Stimulated activated effector memory CD8-positive, alpha-beta T cell treated with anti-CD3 and anti-CD28 coated beads, Interleukin-12 subunit alpha, Interleukin-12 subunit beta, amount 100 ng/mL, for 72 hours (primary cell): ENCODE measurements at regions not wholly inside any gene's neighbourhood (a gene's known extent, or its start where the extent isn't known, plus 50 kb on each side); places are given as distances from the start of the nearest gene placed in this dataset.
A peak's percentile ranks its signal among the peaks of the same experiment; 100 is the strongest.

Experiments used
- ATAC-seq: fragments of 150-1000 bp; cut with Tn5 transposase; 2 replicates; pipeline ENCODE4 v1.10.0; 2021
- DNase-seq, 2 donors: peaks; one replicate each; pipeline ENCODE4 v3.0.0; 2021 to 2022; ENCODE audit warnings: low spot score in 2 of 2
- H3K27ac Mint-ChIP-seq: one replicate; pipeline ENCODE4 v1.8.0; 2022; ENCODE audit warnings: mild to moderate bottlenecking, mixed read lengths
- H3K36me3 Mint-ChIP-seq: one replicate; pipeline ENCODE4 v1.8.0; 2022; ENCODE audit warnings: mild to moderate bottlenecking, mixed read lengths
- H3K4me1 Mint-ChIP-seq: one replicate; pipeline ENCODE4 v1.8.0; 2022; ENCODE audit warnings: mixed read lengths
- H3K4me3 Mint-ChIP-seq: one replicate; pipeline ENCODE4 v1.8.0; 2022; ENCODE audit warnings: mild to moderate bottlenecking, mixed read lengths
- H3K9me3 Mint-ChIP-seq: one replicate; pipeline ENCODE4 v1.8.0; 2022; ENCODE audit warnings: mixed read lengths

- Mint-ChIP-seq H3K27ac (no peak overlapping the region), H3K9me3 (peaks cover 6% of the 10 kb centered on the region), H3K4me3 (no peak overlapping the region), H3K36me3 (no peaks in the 10 kb centered on the region), H3K4me1 (no peaks in the 10 kb centered on the region)
- ATAC-seq = no peak
- DNase-seq = no peak
These were observed 55.2 kb upstream of the CBLN4 start for GRCh38 chr20:56060486-56060885.

- H3K4me1 Mint-ChIP-seq = no peaks in the 10 kb centered on the region
- ATAC-seq = no peak
- DNase-seq = no peak
- no peaks in the 10 kb centered on the region for H3K36me3 Mint-ChIP-seq
- H3K27ac Mint-ChIP-seq = no peak overlapping the region
- H3K4me3 Mint-ChIP-seq = no peak overlapping the region
- peaks cover 5% of the 10 kb centered on the region for H3K9me3 Mint-ChIP-seq
These were observed 63.7 kb upstream of the CBLN4 start for GRCh38 chr20:56069016-56069415.

GRCh38 chr20:56072165-56072564, 66.8 kb upstream of the CBLN4 start:
- no peak for DNase-seq
- ATAC-seq = no peak
- Mint-ChIP-seq H3K4me1 (no peaks in the 10 kb centered on the region), H3K9me3 (peaks cover 3% of the 10 kb centered on the region), H3K4me3 (no peak overlapping the region), H3K27ac (no peak overlapping the region), H3K36me3 (no peaks in the 10 kb centered on the region)

DNA sequence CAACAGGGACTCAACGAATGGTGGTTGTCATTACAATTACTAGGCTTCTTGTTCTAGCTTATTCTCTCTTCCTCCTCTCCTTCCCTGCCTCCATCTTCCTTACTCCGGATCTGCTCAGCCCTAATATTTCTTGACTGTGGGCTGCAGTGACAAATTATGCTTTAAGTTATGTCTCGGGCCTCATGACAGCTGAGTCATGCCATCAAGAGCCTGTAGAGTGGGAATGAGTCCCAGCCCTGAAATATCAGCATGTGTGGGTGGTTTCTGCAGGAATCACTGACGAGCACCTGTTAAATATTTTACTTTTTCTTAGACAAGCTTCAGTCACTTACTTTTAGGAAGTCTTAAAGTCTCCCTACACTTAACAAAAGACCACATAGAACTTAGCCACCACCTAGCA, 83.1 kb upstream of the CBLN4 start:
- Mint-ChIP-seq H3K27ac (no peak overlapping the region), H3K9me3 (peaks cover 12% of the 10 kb centered on the region), H3K36me3 (no peaks in the 10 kb centered on the region), H3K4me1 (no peaks in the 10 kb centered on the region), H3K4me3 (no peak overlapping the region)
- no peak for ATAC-seq
- DNase-seq = no peak

GRCh38 chr20:56091628-56092234, 86.4 kb upstream of the CBLN4 start:
- Mint-ChIP-seq H3K27ac (no peak overlapping the region), H3K4me3 (no peak overlapping the region)
- no peak for DNase-seq

DNA sequence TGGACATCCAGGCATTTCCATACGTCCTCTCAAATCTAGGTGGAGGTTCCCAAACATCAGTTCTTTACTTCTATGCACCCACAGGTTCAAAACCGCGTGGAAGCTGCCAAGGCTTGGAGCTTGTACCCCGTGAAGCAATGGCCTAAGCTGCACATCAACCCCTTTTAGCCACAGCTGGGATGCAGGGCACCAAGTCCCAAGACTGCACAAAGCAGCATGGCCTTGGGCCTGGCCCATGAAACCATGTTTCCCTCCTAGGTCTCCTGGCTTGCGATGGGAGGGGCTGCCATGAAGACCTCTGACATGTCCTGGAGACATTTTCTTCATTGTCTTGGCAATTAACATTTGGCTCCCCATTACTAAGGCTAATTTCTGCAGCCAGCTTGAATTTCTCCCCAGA, 88.9 kb upstream of the CBLN4 start:
- Mint-ChIP-seq H3K4me3 (no peak overlapping the region), H3K27ac (no peak overlapping the region), H3K9me3 (peaks cover 7% of the 10 kb centered on the region), H3K4me1 (no peaks in the 10 kb centered on the region), H3K36me3 (no peaks in the 10 kb centered on the region)
- DNase-seq (no peak), ATAC-seq (no peak)

More at GRCh38 chr20:56091628-56092234, 86.4 kb upstream of the CBLN4 start:
- ATAC-seq = peak; percentile 34
- Mint-ChIP-seq H3K36me3 (no peaks in the 10 kb centered on the region), H3K4me1 (no peaks in the 10 kb centered on the region), H3K9me3 (peaks cover 14% of the 10 kb centered on the region)

DNA sequence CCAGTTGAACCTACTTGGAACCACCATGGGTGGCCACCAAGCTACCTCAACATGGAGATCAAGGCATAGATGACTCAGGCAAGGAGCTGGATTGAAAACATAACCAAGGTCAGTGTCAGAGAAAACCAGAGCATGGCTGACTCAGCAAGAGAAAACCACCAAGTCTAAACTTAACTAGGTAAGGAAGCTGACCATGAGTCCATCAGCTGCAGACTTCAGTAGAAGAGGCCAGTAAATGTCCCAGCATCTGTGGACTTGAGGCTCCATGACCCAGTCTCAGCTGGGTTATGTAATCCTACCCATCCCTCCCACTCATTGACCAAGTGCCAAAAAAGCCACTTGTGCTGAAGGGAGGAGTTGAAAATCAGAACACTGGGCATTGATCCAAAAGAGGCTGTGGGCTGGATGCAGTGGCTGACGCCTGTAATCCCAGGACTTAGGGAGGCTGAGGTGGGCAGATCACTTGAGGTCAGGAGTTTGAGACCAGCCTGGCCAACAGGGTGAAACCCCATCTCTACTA, 93.7 kb upstream of the CBLN4 start:
- peaks cover 14% of the 10 kb centered on the region for H3K9me3 Mint-ChIP-seq
- H3K27ac Mint-ChIP-seq = no peak overlapping the region
- ATAC-seq (no peak), DNase-seq (no peak)
- no peaks in the 10 kb centered on the region for H3K4me1 Mint-ChIP-seq
- no peak overlapping the region for H3K4me3 Mint-ChIP-seq
- H3K36me3 Mint-ChIP-seq = no peaks in the 10 kb centered on the region

- DNase-seq (no peak), ATAC-seq (no peak)
- no peaks in the 10 kb centered on the region for H3K4me1 Mint-ChIP-seq
- H3K27ac Mint-ChIP-seq = no peak overlapping the region
- H3K9me3 Mint-ChIP-seq = no peaks in the 10 kb centered on the region
- H3K4me3 Mint-ChIP-seq = no peak overlapping the region
- H3K36me3 Mint-ChIP-seq = no peaks in the 10 kb centered on the region
These were observed 106.8 kb upstream of the CBLN4 start for GRCh38 chr20:56111961-56112730.

DNA sequence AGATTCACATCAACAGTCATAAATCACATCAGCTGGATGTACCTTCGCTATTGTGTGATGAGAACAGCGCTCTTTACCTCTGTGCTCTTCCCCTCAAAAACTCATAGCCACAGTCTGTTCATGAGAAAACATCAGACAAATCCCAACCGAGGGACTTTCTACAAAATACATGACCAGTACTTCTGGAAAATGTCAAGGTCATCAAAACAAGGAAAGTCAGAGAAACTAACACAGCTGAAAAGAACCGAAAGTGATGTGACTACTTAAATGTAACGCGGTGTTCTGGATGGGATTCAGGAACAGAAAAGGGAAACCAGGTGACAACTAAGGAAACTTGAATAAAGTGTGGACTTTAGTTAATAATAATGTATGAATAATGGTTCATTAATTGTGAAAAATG, 112.0 kb upstream of the CBLN4 start:
- H3K9me3 Mint-ChIP-seq = no peaks in the 10 kb centered on the region
- H3K4me1 Mint-ChIP-seq = no peaks in the 10 kb centered on the region
- DNase-seq (no peak), ATAC-seq (no peak)
- no peak overlapping the region for H3K27ac Mint-ChIP-seq
- no peaks in the 10 kb centered on the region for H3K36me3 Mint-ChIP-seq
- H3K4me3 Mint-ChIP-seq = no peak overlapping the region

- Mint-ChIP-seq H3K9me3 (no peaks in the 10 kb centered on the region), H3K4me1 (no peaks in the 10 kb centered on the region), H3K27ac (no peak overlapping the region), H3K4me3 (no peak overlapping the region), H3K36me3 (no peaks in the 10 kb centered on the region)
- no peak for DNase-seq
- ATAC-seq = no peak
These were observed 116.5 kb upstream of the CBLN4 start for GRCh38 chr20:56121850-56122249.

- DNase-seq (no peak), ATAC-seq (no peak)
- Mint-ChIP-seq H3K27ac (no peak overlapping the region), H3K9me3 (peaks cover 6% of the 10 kb centered on the region), H3K36me3 (no peaks in the 10 kb centered on the region), H3K4me1 (no peaks in the 10 kb centered on the region), H3K4me3 (no peak overlapping the region)
These were observed 104.8 kb upstream of the MC3R start for GRCh38 chr20:56143759-56144158.

- H3K4me1 Mint-ChIP-seq = no peaks in the 10 kb centered on the region
These were observed 96.7 kb upstream of the MC3R start for GRCh38 chr20:56151834-56152233.

GRCh38 chr20:56153926-56154325, 94.6 kb upstream of the MC3R start:
- no peaks in the 10 kb centered on the region for H3K36me3 Mint-ChIP-seq
- no peaks in the 10 kb centered on the region for H3K4me1 Mint-ChIP-seq
- ATAC-seq (no peak), DNase-seq (no peak)
- H3K27ac Mint-ChIP-seq = no peak overlapping the region
- H3K9me3 Mint-ChIP-seq = peaks cover 7% of the 10 kb centered on the region
- no peak overlapping the region for H3K4me3 Mint-ChIP-seq

More at GRCh38 chr20:56151834-56152233, 96.7 kb upstream of the MC3R start:
- Mint-ChIP-seq H3K9me3 (peaks cover 7% of the 10 kb centered on the region), H3K27ac (no peak overlapping the region), H3K36me3 (no peaks in the 10 kb centered on the region), H3K4me3 (no peak overlapping the region)
- no peak for DNase-seq
- ATAC-seq = no peak

DNA sequence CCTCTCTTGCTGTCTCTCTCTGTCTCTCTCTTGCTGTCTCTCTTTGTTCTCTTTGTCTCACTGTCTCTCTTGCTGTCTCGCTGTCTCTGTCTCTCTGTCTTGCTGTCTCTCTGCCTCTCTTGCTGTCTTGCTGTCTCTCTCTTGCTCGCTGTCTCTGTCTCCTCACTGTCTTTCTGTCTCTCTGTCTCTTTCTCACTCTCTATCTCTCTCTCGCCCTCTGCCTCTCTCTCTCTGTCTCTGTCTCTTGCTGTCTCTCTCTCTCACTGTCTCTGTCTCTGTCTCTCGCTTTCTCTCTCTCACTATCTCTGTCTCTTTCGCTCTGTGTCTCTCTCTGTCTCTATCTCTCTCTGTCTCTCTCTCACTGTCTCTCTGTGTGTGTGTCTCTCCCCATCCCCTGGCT, 92.9 kb upstream of the MC3R start:
- H3K36me3 Mint-ChIP-seq = no peaks in the 10 kb centered on the region
- DNase-seq (no peak), ATAC-seq (no peak)
- peaks cover 7% of the 10 kb centered on the region for H3K9me3 Mint-ChIP-seq
- H3K27ac Mint-ChIP-seq = no peak overlapping the region
- no peaks in the 10 kb centered on the region for H3K4me1 Mint-ChIP-seq
- H3K4me3 Mint-ChIP-seq = no peak overlapping the region

GRCh38 chr20:56157530-56158203, 90.9 kb upstream of the MC3R start:
- Mint-ChIP-seq H3K4me3 (no peak overlapping the region), H3K27ac (no peak overlapping the region), H3K36me3 (no peaks in the 10 kb centered on the region), H3K9me3 (peaks cover 5% of the 10 kb centered on the region), H3K4me1 (no peaks in the 10 kb centered on the region)
- ATAC-seq (no peak), DNase-seq (no peak)

DNA sequence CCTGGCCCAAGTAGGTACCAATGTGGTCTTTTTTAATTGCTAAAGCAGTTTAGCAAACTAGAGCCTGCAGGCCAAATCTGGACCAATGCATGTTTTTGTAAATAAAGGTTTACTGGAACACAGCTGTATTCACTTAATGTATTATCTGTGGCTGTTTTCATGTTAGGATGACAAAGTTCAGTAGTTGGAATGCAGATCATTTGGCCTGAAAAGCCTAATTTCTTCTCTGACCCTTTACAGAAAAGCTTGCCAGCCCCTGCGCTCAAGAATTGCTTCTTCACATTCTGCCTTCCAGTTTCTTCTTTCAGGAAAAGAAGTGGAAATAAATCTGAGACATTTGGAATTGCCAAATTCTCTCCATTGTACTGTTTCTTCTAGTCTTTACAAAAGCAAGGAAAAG, 90.0 kb upstream of the MC3R start:
- H3K36me3 Mint-ChIP-seq = no peaks in the 10 kb centered on the region
- H3K27ac Mint-ChIP-seq = no peak overlapping the region
- DNase-seq = no peak
- no peak overlapping the region for H3K4me3 Mint-ChIP-seq
- no peaks in the 10 kb centered on the region for H3K4me1 Mint-ChIP-seq
- H3K9me3 Mint-ChIP-seq = peaks cover 5% of the 10 kb centered on the region
- no peak for ATAC-seq
